Muscle layer of colon (tissue), 2 donors: ENCODE measurements at regions not wholly inside any gene's neighbourhood (a gene's known extent, or its start where the extent isn't known, plus 50 kb on each side); places are given as distances from the start of the nearest gene placed in this dataset.

Experiments used
- H3K27ac ChIP-seq: one replicate; pipeline ENCODE4 v1.7.0; 2013; ENCODE audit warnings: low read depth, mild to moderate bottlenecking, low read length, moderate library complexity
- H3K27me3 ChIP-seq, 2 donors: one replicate each; pipeline ENCODE4 v1.7.0; 2013; ENCODE audit warnings: low read length in 2 of 2, mild to moderate bottlenecking in 2 of 2; ENCODE audit not compliant: insufficient read depth in 2 of 2, control insufficient read depth in 1 of 2
- H3K36me3 ChIP-seq: one replicate; pipeline ENCODE4 v1.7.0; 2013; ENCODE audit warnings: mild to moderate bottlenecking, low read length; ENCODE audit not compliant: insufficient read depth
- H3K4me1 ChIP-seq: one replicate; pipeline ENCODE4 v1.7.0; 2013; ENCODE audit warnings: mild to moderate bottlenecking, low read length; ENCODE audit not compliant: insufficient read depth
- H3K4me3 ChIP-seq, 2 donors: one replicate each; pipeline ENCODE4 v1.7.0; 2013; ENCODE audit warnings: low read length in 2 of 2, low read depth in 1 of 2, mild to moderate bottlenecking in 1 of 2, moderate library complexity in 1 of 2
- H3K9ac ChIP-seq: one replicate; pipeline ENCODE4 v1.7.0; 2013; ENCODE audit warnings: low read length
- H3K9me3 ChIP-seq: one replicate; pipeline ENCODE4 v1.7.0; 2013; ENCODE audit warnings: mild to moderate bottlenecking, low read length
- donor health status: abdominal sarcoma.
- donor health status: Adenocarcinoma of cecum.

GRCh38 chr17:63154586-63155244, 188.7 kb downstream of the TANC2 start:
- peaks cover 14% of the 10 kb centered on the region for H3K4me1 ChIP-seq
- H3K9ac ChIP-seq: no peak overlapping the region
- H3K9me3 ChIP-seq: no peaks in the 10 kb centered on the region
- no peak overlapping the region for H3K4me3 ChIP-seq
- no peaks in the 10 kb centered on the region for H3K36me3 ChIP-seq
- no peak overlapping the region for H3K27ac ChIP-seq
- H3K27me3 ChIP-seq: no peaks in the 10 kb centered on the region

GRCh38 chr17:63156986-63157385, 191.0 kb downstream of the TANC2 start:
- Histone ChIP-seq H3K9ac (no peak overlapping the region), H3K36me3 (no peaks in the 10 kb centered on the region), H3K4me1 (peaks cover under 1% of the 10 kb centered on the region), H3K4me3 (no peak overlapping the region), H3K9me3 (no peaks in the 10 kb centered on the region), H3K27ac (no peak overlapping the region), H3K27me3 (no peaks in the 10 kb centered on the region)

GRCh38 chr17:63162406-63163157, 196.5 kb downstream of the TANC2 start:
- no peaks in the 10 kb centered on the region for H3K9me3 ChIP-seq
- no peak overlapping the region for H3K9ac ChIP-seq
- H3K27ac ChIP-seq: no peak overlapping the region
- H3K4me1 ChIP-seq: no peaks in the 10 kb centered on the region
- no peaks in the 10 kb centered on the region for H3K36me3 ChIP-seq
- no peak overlapping the region for H3K4me3 ChIP-seq
- H3K27me3 ChIP-seq: no peaks in the 10 kb centered on the region

GRCh38 chr17:63163158-63163520, 197.1 kb downstream of the TANC2 start:
- Histone ChIP-seq H3K9ac (no peak overlapping the region), H3K36me3 (no peaks in the 10 kb centered on the region), H3K4me3 (no peak overlapping the region), H3K27ac (no peak overlapping the region), H3K27me3 (no peaks in the 10 kb centered on the region), H3K4me1 (no peaks in the 10 kb centered on the region), H3K9me3 (no peaks in the 10 kb centered on the region)

- no peak overlapping the region for H3K27ac ChIP-seq
These were observed 199.4 kb downstream of the TANC2 start for GRCh38 chr17:63165400-63165799.

GRCh38 chr17:63170795-63171194, 204.8 kb downstream of the TANC2 start:
- no peaks in the 10 kb centered on the region for H3K36me3 ChIP-seq
- no peaks in the 10 kb centered on the region for H3K27me3 ChIP-seq
- no peaks in the 10 kb centered on the region for H3K4me1 ChIP-seq
- H3K9me3 ChIP-seq: no peaks in the 10 kb centered on the region
- no peak overlapping the region for H3K9ac ChIP-seq
- no peak overlapping the region for H3K27ac ChIP-seq
- no peak overlapping the region for H3K4me3 ChIP-seq

More at GRCh38 chr17:63165400-63165799, 199.4 kb downstream of the TANC2 start:
- H3K4me3 ChIP-seq: no peak overlapping the region
- no peaks in the 10 kb centered on the region for H3K4me1 ChIP-seq
- no peaks in the 10 kb centered on the region for H3K36me3 ChIP-seq
- no peaks in the 10 kb centered on the region for H3K9me3 ChIP-seq
- H3K9ac ChIP-seq: no peak overlapping the region
- no peaks in the 10 kb centered on the region for H3K27me3 ChIP-seq

- no peak overlapping the region for H3K27ac ChIP-seq
These were observed 205.7 kb downstream of the TANC2 start for GRCh38 chr17:63171428-63172393.

GRCh38 chr17:63173450-63173849, 207.4 kb downstream of the TANC2 start:
- Histone ChIP-seq H3K4me1 (no peaks in the 10 kb centered on the region), H3K9me3 (no peaks in the 10 kb centered on the region), H3K9ac (no peak overlapping the region), H3K4me3 (no peak overlapping the region), H3K36me3 (no peaks in the 10 kb centered on the region), H3K27ac (no peak overlapping the region), H3K27me3 (no peaks in the 10 kb centered on the region)

More at GRCh38 chr17:63171428-63172393, 205.7 kb downstream of the TANC2 start:
- Histone ChIP-seq H3K4me1 (no peaks in the 10 kb centered on the region), H3K4me3 (no peak overlapping the region), H3K9ac (no peak overlapping the region), H3K36me3 (no peaks in the 10 kb centered on the region), H3K27me3 (no peaks in the 10 kb centered on the region), H3K9me3 (no peaks in the 10 kb centered on the region)

GRCh38 chr17:63173903-63174302, 207.9 kb downstream of the TANC2 start:
- no peak overlapping the region for H3K4me3 ChIP-seq
- H3K27me3 ChIP-seq: no peaks in the 10 kb centered on the region
- H3K9ac ChIP-seq: no peak overlapping the region
- no peaks in the 10 kb centered on the region for H3K9me3 ChIP-seq
- H3K36me3 ChIP-seq: no peaks in the 10 kb centered on the region
- H3K4me1 ChIP-seq: no peaks in the 10 kb centered on the region
- H3K27ac ChIP-seq: no peak overlapping the region

GRCh38 chr17:63178530-63178929, 212.5 kb downstream of the TANC2 start:
- H3K4me1 ChIP-seq: no peaks in the 10 kb centered on the region
- no peaks in the 10 kb centered on the region for H3K9me3 ChIP-seq
- H3K4me3 ChIP-seq: no peak overlapping the region
- H3K27me3 ChIP-seq: no peaks in the 10 kb centered on the region
- H3K27ac ChIP-seq: no peak overlapping the region
- no peak overlapping the region for H3K9ac ChIP-seq
- H3K36me3 ChIP-seq: no peaks in the 10 kb centered on the region

- H3K9me3 ChIP-seq: no peaks in the 10 kb centered on the region
- no peak overlapping the region for H3K9ac ChIP-seq
- no peak overlapping the region for H3K27ac ChIP-seq
- H3K4me3 ChIP-seq: no peak overlapping the region
- no peaks in the 10 kb centered on the region for H3K36me3 ChIP-seq
- H3K4me1 ChIP-seq: no peaks in the 10 kb centered on the region
- H3K27me3 ChIP-seq: no peaks in the 10 kb centered on the region
These were observed 215.8 kb downstream of the TANC2 start for GRCh38 chr17:63181856-63182255.
